B cell (primary cell): ENCODE measurements at regions not wholly inside any gene's neighbourhood (a gene's known extent, or its start where the extent isn't known, plus 50 kb on each side); places are given as distances from the start of the nearest gene placed in this dataset.

ENCODE experiments used
- ATAC-seq: fragments of 200-7000 bp; cut with Tn5 transposase; one replicate; pipeline ENCODE4 v1.10.0; 2021; ENCODE audit warnings: low read depth, mild to moderate bottlenecking, moderate number of reproducible peaks, moderate library complexity
- CTCF ChIA-PET: fragments of 350-600 bp; sonication (Branson Sonifier 250); formaldehyde crosslinking; loops from one replicate; lab custom pipeline; 2021; ENCODE audit warnings: antibody characterized with exemption, inconsistent platforms; lab: Charles Lee
- POLR2A ChIA-PET: fragments of 350-600 bp; sonication (Branson Sonifier 250); formaldehyde crosslinking; loops from one replicate; lab custom pipeline; 2021; ENCODE audit warnings: antibody characterized with exemption; lab: Charles Lee
- DNase-seq: peaks from one replicate; pipeline ENCODE4 v3.0.0; 2013
- H2AFZ ChIP-seq: 2 replicates; pipeline ENCODE4 v1.6.1; 2012; ENCODE audit warnings: mild to moderate bottlenecking, low read depth, low read length; ENCODE audit not compliant: insufficient read depth, poor library complexity, severe bottlenecking
- H3K27ac ChIP-seq, 2 donors: 1 replicate in 1 of 2; 2 replicates in 1 of 2; pipeline ENCODE4 v1.5.1; 2012 to 2013; ENCODE audit warnings: low read length in 2 of 2, mild to moderate bottlenecking in 2 of 2, moderate library complexity in 1 of 2
- H3K27me3 ChIP-seq, 4 experiments: fragments of 200-600 bp in 1 of 4; sonication (generic) in 1 of 4; replicated peaks in 1 of 4; 1 replicate in 2 of 4; 2 replicates in 2 of 4; pipeline versions ENCODE4 v1.6.1 to v1.7.0; 2013 to 2016; ENCODE audit warnings: low read length in 3 of 4, mild to moderate bottlenecking in 2 of 4, mixed read lengths in 1 of 4, moderate library complexity in 1 of 4; ENCODE audit not compliant: insufficient read depth in 4 of 4, control insufficient read depth in 3 of 4; ENCODE audit errors: control extremely low read depth in 1 of 4
- H3K36me3 ChIP-seq, 2 experiments: replicated peaks in 1 of 2; 1 replicate in 1 of 2; 2 replicates in 1 of 2; pipeline versions ENCODE4 v1.6.1 to v1.7.1; 2013; ENCODE audit warnings: low read length in 1 of 2; ENCODE audit not compliant: insufficient read depth in 2 of 2, control insufficient read depth in 1 of 2; ENCODE audit errors: control extremely low read depth in 1 of 2, extremely low read depth in 1 of 2
- H3K4me1 ChIP-seq, 2 donors: fragments of 200-600 bp in 1 of 2; sonication (generic) in 1 of 2; 1 replicate in 1 of 2; 2 replicates in 1 of 2; pipeline versions ENCODE4 v1.5.1 to v1.6.1; 2013 to 2017; ENCODE audit warnings: low read length in 2 of 2; ENCODE audit not compliant: control insufficient read depth in 2 of 2, insufficient read depth in 2 of 2
- H3K4me2 ChIP-seq: replicated peaks from 2 replicates; pipeline ENCODE3; 2012; ENCODE audit warnings: mild to moderate bottlenecking, low read depth, low read length; ENCODE audit not compliant: poor library complexity, severe bottlenecking
- H3K4me3 ChIP-seq, 5 experiments: fragments of 200-600 bp in 1 of 5; sonication (generic) in 1 of 5; 1 replicate in 3 of 5; 2 replicates in 2 of 5; pipeline versions ENCODE4 v1.5.1 to v1.7.0; 2011 to 2016; ENCODE audit warnings: low read length in 4 of 5, mild to moderate bottlenecking in 4 of 5, low read depth in 2 of 5, control low read depth in 1 of 5, moderate library complexity in 1 of 5; ENCODE audit not compliant: insufficient read depth in 1 of 5; ENCODE audit errors: control extremely low read depth in 1 of 5, extremely low read depth in 1 of 5
- H3K79me2 ChIP-seq: fragments of 200-600 bp; sonication (generic); one replicate; pipeline ENCODE4 v1.6.0; 2016; ENCODE audit warnings: low read length; ENCODE audit not compliant: control insufficient read depth, insufficient read depth
- H3K9ac ChIP-seq: fragments of 200-600 bp; sonication (generic); 2 replicates; pipeline ENCODE4 v1.6.1; 2017; ENCODE audit warnings: mild to moderate bottlenecking, low read length, moderate library complexity
- H3K9me3 ChIP-seq, 3 donors: one replicate each; pipeline versions ENCODE4 v1.6.1 to v1.7.1; 2013; ENCODE audit warnings: low read length in 2 of 3; ENCODE audit not compliant: control insufficient read depth in 2 of 3, insufficient read depth in 1 of 3; ENCODE audit errors: control extremely low read depth in 1 of 3
- H4K20me1 ChIP-seq: 2 replicates; pipeline ENCODE4 v1.6.0; 2012; ENCODE audit warnings: mild to moderate bottlenecking, low read length; ENCODE audit not compliant: insufficient read depth, control insufficient read depth, poor library complexity, severe bottlenecking
- H3K27ac Mint-ChIP-seq: one replicate; pipeline ENCODE4 v1.8.0; 2021; ENCODE audit warnings: mixed read lengths
- H3K27me3 Mint-ChIP-seq: one replicate; pipeline ENCODE4 v1.8.0; 2021; ENCODE audit warnings: mixed read lengths
- H3K4me1 Mint-ChIP-seq: one replicate; pipeline ENCODE4 v1.8.0; 2021; ENCODE audit warnings: mixed read lengths
- H3K4me3 Mint-ChIP-seq: one replicate; pipeline ENCODE4 v1.8.0; 2021; ENCODE audit warnings: mixed read lengths
- H3K9me3 Mint-ChIP-seq: one replicate; pipeline ENCODE4 v1.8.0; 2022; ENCODE audit warnings: mixed read lengths; ENCODE audit not compliant: insufficient read depth
- CTCF ChIP-seq: fragments of 200-600 bp; IDR thresholded peaks from one replicate; pipeline ENCODE4 v1.8.0; 2022; ENCODE audit warnings: antibody characterized with exemption, mild to moderate bottlenecking
- EZH2 ChIP-seq: IDR thresholded peaks from 2 replicates; pipeline ENCODE4 v1.6.1; 2012; ENCODE audit warnings: borderline replicate concordance, low read depth, mild to moderate bottlenecking, moderate library complexity, low read length; ENCODE audit not compliant: insufficient read depth, poor library complexity, severe bottlenecking
- WGBS: methylation state at CpG from one replicate; pipeline ENCODE4 v1.1.5; 2013; ENCODE audit warnings: missing lambda C conversion rate; ENCODE audit not compliant: insufficient coverage; 5-methylcytosine and 5-hydroxymethylcytosine counted together
- intact Hi-C: fragments of 100-400 bp; cut with micrococcal nuclease; formaldehyde crosslinking; loops from one replicate; pipeline ENCODE4 v1.10.0; 2022

GRCh38 chr15:70361891-70362290, 264.2 kb upstream of the TLE3 start:
- H3K9ac ChIP-seq = no peak overlapping the region
- no peak overlapping the region for H3K4me2 ChIP-seq
- intact Hi-C loops = no loop called here
- Mint-ChIP-seq H3K4me3 (no peak overlapping the region), H3K27me3 (no peaks in the 10 kb centered on the region), H3K4me1 (peaks cover 10% of the 10 kb centered on the region), H3K27ac (no peak overlapping the region), H3K9me3 (no peaks in the 10 kb centered on the region)
- H3K4me1 ChIP-seq = peaks cover 4 to 9% of the 10 kb centered on the region in 2 donors
- ATAC-seq = no peak
- no peak overlapping the region for H2AFZ ChIP-seq
- H3K79me2 ChIP-seq = no peaks in the 10 kb centered on the region
- ChIA-PET POLR2A (no interaction called here), CTCF (interaction anchor here (1.0 to 2.4 kb wide), 4 partner anchors 12 to 61 kb away, joined by 3 to 5 read pairs (median 3); no protein-coding TSS in a partner anchor)
- H3K9me3 ChIP-seq = no peaks in the 10 kb centered on the region
- H3K4me3 ChIP-seq = no peak overlapping the region
- DNase-seq = no peak
- no peak overlapping the region for H3K27ac ChIP-seq
- peaks cover 0 to under 1% (median 0%) of the 10 kb centered on the region in 4 experiments for H3K27me3 ChIP-seq
- H4K20me1 ChIP-seq = no peaks in the 10 kb centered on the region
- no peaks in the 10 kb centered on the region for H3K36me3 ChIP-seq
- WGBS = 98% methylated on average over 7 of the region's 11 CpGs
- TF ChIP-seq CTCF (no peak), EZH2 (no peak)

GRCh38 chr15:70361106-70361505, 263.4 kb upstream of the TLE3 start:
- no peak overlapping the region for H2AFZ ChIP-seq
- H3K79me2 ChIP-seq = no peaks in the 10 kb centered on the region
- H3K4me3 ChIP-seq = no peak overlapping the region
- CTCF ChIA-PET = interaction anchor here (2.4 kb wide), 1 partner anchor 32 kb away, joined by 5 read pairs; no protein-coding TSS in a partner anchor
- H3K4me2 ChIP-seq = no peak overlapping the region
- H3K4me1 Mint-ChIP-seq = peaks cover 10% of the 10 kb centered on the region
- peaks cover 4 to 9% of the 10 kb centered on the region in 2 donors for H3K4me1 ChIP-seq
- H3K27me3 ChIP-seq = peaks cover 0 to 3% (median 0%) of the 10 kb centered on the region in 4 experiments
- DNase-seq (no peak), ATAC-seq (no peak)
- WGBS = 80% methylated on average over 1 of the region's 2 CpGs
- no peak overlapping the region for H3K27ac Mint-ChIP-seq
- no peak overlapping the region for H3K4me3 Mint-ChIP-seq
- POLR2A ChIA-PET = no interaction called here
- H3K9me3 Mint-ChIP-seq = no peaks in the 10 kb centered on the region
- TF ChIP-seq CTCF (no peak), EZH2 (no peak)
- H3K9ac ChIP-seq = no peak overlapping the region
- no peaks in the 10 kb centered on the region for H4K20me1 ChIP-seq
- H3K27ac ChIP-seq = no peak overlapping the region
- intact Hi-C loops = no loop called here
- no peaks in the 10 kb centered on the region for H3K36me3 ChIP-seq
- H3K27me3 Mint-ChIP-seq = no peaks in the 10 kb centered on the region
- H3K9me3 ChIP-seq = no peaks in the 10 kb centered on the region
